Smooth muscle cell (in vitro differentiated cells): ENCODE measurements at regions not wholly inside any gene's neighbourhood (a gene's known extent, or its start where the extent isn't known, plus 50 kb on each side); places are given as distances from the start of the nearest gene placed in this dataset.

ENCODE experiments used
- DNase-seq: peaks from one replicate; lab custom pipeline; 2025; ENCODE audit not compliant: unreplicated experiment; lab: John Stamatoyannopoulos, UW
- H2AFZ ChIP-seq: fragments of 200-600 bp; sonication (generic); 2 replicates; pipeline ENCODE4 v1.6.0; 2016; ENCODE audit warnings: antibody characterized with exemption, low read depth, mild to moderate bottlenecking
- H3F3A ChIP-seq: fragments of 200-600 bp; sonication (generic); 2 replicates; pipeline ENCODE4 v1.6.0; 2017; ENCODE audit warnings: antibody characterized with exemption, low read depth
- H3K27ac ChIP-seq: fragments of 200-600 bp; sonication (generic); 2 replicates; pipeline ENCODE4 v1.5.1; 2016; ENCODE audit warnings: low read depth, mild to moderate bottlenecking
- H3K27me3 ChIP-seq: fragments of 200-600 bp; sonication (generic); 2 replicates; pipeline ENCODE4 v1.6.1; 2016; ENCODE audit warnings: low read depth, mild to moderate bottlenecking
- H3K36me3 ChIP-seq: fragments of 200-600 bp; sonication (generic); 2 replicates; pipeline ENCODE4 v1.5.1; 2016; ENCODE audit warnings: low read depth
- H3K4me1 ChIP-seq: fragments of 200-600 bp; sonication (generic); 2 replicates; pipeline ENCODE4 v1.5.1; 2016; ENCODE audit warnings: low read depth
- H3K4me2 ChIP-seq: fragments of 200-600 bp; sonication (generic); 2 replicates; pipeline ENCODE4 v1.6.0; 2016; ENCODE audit warnings: mild to moderate bottlenecking
- H3K4me3 ChIP-seq: fragments of 200-600 bp; sonication (generic); 2 replicates; pipeline ENCODE4 v1.5.1; 2016; ENCODE audit warnings: mild to moderate bottlenecking
- H3K79me2 ChIP-seq: fragments of 200-600 bp; sonication (generic); 2 replicates; pipeline ENCODE4 v1.6.0; 2016; ENCODE audit warnings: low read depth, mild to moderate bottlenecking
- H3K9ac ChIP-seq: fragments of 200-600 bp; sonication (generic); 2 replicates; pipeline ENCODE4 v1.6.0; 2016; ENCODE audit warnings: low read depth
- H3K9me3 ChIP-seq: fragments of 200-600 bp; sonication (generic); replicated peaks from 2 replicates; pipeline ENCODE4 v1.5.1; 2016; ENCODE audit warnings: low read depth
- H4K20me1 ChIP-seq: fragments of 200-600 bp; sonication (generic); 2 replicates; pipeline ENCODE4 v1.6.0; 2016; ENCODE audit warnings: low read depth
- WGBS: methylation state at CpG from one replicate; pipeline ENCODE4 v1.1.7; 2016; ENCODE audit warnings: low lambda C conversion rate; 5-methylcytosine and 5-hydroxymethylcytosine counted together
- TF ChIP-seq, protein P1 (sequence below): fragments of 200-600 bp; sonication (generic); IDR thresholded peaks from 2 replicates; pipeline ENCODE4 v1.5.1; 2017; ENCODE audit warnings: borderline replicate concordance, mild to moderate bottlenecking, antibody characterized with exemption; ENCODE audit not compliant: insufficient read depth, poor library complexity, severe bottlenecking

- no peaks in the 10 kb centered on the region for H3K9me3 ChIP-seq
Observed at GRCh38 chr6:144646093-144647056, 361.2 kb downstream of the UTRN start.

DNA sequence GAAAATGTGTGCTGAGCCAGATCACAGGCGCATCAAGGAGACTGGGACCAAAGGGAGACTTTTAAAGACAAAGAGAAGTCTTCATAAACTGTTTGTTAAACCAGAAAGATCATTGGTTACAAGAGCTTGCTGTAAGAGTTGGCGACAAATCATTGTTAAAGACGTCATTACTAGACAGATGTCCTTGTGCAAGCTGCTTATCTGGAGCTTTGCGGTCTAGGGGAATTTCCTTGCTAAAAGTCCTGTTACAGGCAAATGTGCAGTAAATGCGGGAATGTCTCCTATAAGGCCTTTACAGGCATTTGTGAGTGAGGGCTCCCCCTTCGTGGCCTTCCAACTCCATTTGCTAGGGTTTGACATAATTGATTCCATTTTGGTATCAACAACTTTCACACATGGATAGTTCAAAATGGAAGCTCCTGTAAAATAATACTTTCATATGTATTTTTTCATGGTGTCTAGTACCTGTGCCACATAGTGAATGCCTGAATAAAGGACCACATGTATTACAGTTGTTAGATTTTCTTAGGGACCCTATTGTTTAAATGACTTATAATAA, 362.4 kb downstream of the UTRN start:
- peak overlapping the region; percentile 78 for H3K27ac ChIP-seq
- no peaks in the 10 kb centered on the region for H4K20me1 ChIP-seq
- peaks cover 11% of the 10 kb centered on the region for H3F3A ChIP-seq
- no peak overlapping the region for H3K4me3 ChIP-seq
- no peaks in the 10 kb centered on the region for H3K27me3 ChIP-seq
- peak overlapping the region; percentile 17 for H3K4me2 ChIP-seq
- no peaks in the 10 kb centered on the region for H3K9me3 ChIP-seq
- peak overlapping the region; percentile 1 for H2AFZ ChIP-seq
- DNase-seq, result no peak
- no peaks in the 10 kb centered on the region for H3K36me3 ChIP-seq
- WGBS, result 20% methylated on average over 6 of the region's 6 CpGs
- peaks cover 31% of the 10 kb centered on the region for H3K4me1 ChIP-seq
- peaks cover 8% of the 10 kb centered on the region for H3K79me2 ChIP-seq
- TF ChIP-seq, protein P1, sequence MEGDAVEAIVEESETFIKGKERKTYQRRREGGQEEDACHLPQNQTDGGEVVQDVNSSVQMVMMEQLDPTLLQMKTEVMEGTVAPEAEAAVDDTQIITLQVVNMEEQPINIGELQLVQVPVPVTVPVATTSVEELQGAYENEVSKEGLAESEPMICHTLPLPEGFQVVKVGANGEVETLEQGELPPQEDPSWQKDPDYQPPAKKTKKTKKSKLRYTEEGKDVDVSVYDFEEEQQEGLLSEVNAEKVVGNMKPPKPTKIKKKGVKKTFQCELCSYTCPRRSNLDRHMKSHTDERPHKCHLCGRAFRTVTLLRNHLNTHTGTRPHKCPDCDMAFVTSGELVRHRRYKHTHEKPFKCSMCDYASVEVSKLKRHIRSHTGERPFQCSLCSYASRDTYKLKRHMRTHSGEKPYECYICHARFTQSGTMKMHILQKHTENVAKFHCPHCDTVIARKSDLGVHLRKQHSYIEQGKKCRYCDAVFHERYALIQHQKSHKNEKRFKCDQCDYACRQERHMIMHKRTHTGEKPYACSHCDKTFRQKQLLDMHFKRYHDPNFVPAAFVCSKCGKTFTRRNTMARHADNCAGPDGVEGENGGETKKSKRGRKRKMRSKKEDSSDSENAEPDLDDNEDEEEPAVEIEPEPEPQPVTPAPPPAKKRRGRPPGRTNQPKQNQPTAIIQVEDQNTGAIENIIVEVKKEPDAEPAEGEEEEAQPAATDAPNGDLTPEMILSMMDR, result no peak
- H3K9ac ChIP-seq, result peak overlapping the region; percentile 11

More at GRCh38 chr6:144646093-144647056, 361.2 kb downstream of the UTRN start:
- H3K36me3 ChIP-seq, result no peaks in the 10 kb centered on the region
- no peaks in the 10 kb centered on the region for H4K20me1 ChIP-seq
- peaks cover 31% of the 10 kb centered on the region for H3K4me1 ChIP-seq
- H2AFZ ChIP-seq, result no peak overlapping the region
- peaks cover 11% of the 10 kb centered on the region for H3F3A ChIP-seq
- peak overlapping the region; percentile 17 for H3K4me2 ChIP-seq
- DNase-seq, result no peak
- peak overlapping the region; percentile 7 for H3K9ac ChIP-seq
- TF ChIP-seq, protein P1, result no peak
- peaks cover 8% of the 10 kb centered on the region for H3K79me2 ChIP-seq
- H3K27ac ChIP-seq, result peak overlapping the region; percentile 78
- no peak overlapping the region for H3K4me3 ChIP-seq
- WGBS, result 48% methylated on average over 4 of the region's 4 CpGs
- H3K27me3 ChIP-seq, result no peaks in the 10 kb centered on the region

DNA sequence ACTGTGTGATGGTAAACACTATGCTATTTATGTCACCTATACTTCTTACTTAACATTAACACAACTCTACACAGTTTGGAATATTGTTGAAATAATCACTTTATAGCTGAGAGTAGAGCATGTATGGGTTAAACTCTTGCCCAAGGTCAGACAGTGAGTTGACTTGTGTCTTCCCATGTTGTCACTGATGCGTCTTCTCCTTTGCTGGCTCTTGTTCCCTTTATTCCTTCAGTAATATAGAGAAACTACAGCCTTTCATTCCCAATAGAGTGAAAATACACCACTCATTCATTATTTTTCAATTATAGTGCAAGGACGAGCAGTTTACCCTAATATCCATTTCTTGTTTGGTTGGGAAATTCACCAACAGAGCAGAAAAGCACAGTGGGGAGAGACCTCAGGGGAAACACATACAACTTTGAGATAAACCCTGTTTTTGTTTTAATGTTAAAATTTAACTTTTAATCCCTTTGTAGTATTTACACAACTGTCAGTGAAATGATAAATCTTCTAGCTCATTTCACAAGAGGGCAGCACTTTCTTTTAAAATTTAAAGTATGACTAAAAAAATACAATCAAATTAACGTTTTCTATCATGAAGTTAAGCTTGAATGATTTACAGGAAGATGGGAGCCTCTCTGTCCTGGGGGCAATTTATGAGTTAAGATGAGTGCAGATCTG, 363.0 kb downstream of the UTRN start:
- TF ChIP-seq, protein P1, result no peak
- peak overlapping the region; percentile 78 for H3K27ac ChIP-seq
- H3K36me3 ChIP-seq, result no peaks in the 10 kb centered on the region
- no peak overlapping the region for H3K4me3 ChIP-seq
- 47% methylated on average over 3 of the region's 3 CpGs for WGBS
- no peak for DNase-seq
- peaks cover 8% of the 10 kb centered on the region for H3K79me2 ChIP-seq
- H4K20me1 ChIP-seq, result no peaks in the 10 kb centered on the region
- H2AFZ ChIP-seq, result no peak overlapping the region
- H3K4me2 ChIP-seq, result peak overlapping the region; percentile 17
- peak overlapping the region; percentile 11 for H3K9ac ChIP-seq
- peaks cover 11% of the 10 kb centered on the region for H3F3A ChIP-seq
- H3K9me3 ChIP-seq, result no peaks in the 10 kb centered on the region
- H3K27me3 ChIP-seq, result no peaks in the 10 kb centered on the region
- peaks cover 31% of the 10 kb centered on the region for H3K4me1 ChIP-seq
